ENCODE measurements at regions not wholly inside any gene's neighbourhood (a gene's known extent, or its start where the extent isn't known, plus 50 kb on each side); places are given as distances from the start of the nearest gene placed in this dataset.

DNA sequence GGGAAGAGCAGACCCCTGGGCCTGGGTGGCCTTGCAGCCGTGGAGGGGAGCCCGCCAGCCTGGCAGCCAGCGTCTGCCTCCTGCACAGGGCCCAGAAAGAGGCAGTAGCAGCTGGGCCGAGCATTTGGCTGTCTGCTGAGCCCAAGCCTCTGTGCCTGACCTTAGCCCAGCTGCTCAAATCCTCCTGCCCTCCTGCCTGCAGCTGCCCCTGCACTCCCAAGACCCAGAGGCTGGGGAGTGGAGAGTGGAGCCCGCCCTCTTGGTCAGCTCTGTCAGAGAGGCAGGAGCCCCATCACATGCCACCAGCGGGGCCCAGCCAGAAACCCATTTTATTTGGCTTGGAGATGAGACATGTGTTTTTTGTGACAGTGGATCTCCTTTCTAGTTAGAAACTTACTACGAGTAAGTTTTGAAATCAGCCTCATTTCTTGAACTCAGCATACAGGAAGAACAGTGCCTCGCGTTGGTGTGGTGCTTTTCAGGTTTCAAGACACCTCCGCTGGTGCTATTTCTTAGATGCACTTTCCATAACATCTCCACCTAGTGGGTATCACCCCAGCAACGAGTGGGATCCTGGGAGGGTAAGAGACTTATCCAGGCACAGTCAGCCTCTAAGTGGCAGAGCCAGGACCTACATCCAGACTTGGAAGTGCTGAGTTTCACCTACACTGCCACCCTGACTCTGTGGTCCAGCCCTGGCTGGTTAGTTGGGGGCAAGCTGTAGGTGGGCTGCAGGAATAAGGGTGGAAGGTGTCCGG, 477.1 kb downstream of the RPS24 start:
- H3K36me3 Mint-ChIP-seq, result no peaks in the 10 kb centered on the region

DNA sequence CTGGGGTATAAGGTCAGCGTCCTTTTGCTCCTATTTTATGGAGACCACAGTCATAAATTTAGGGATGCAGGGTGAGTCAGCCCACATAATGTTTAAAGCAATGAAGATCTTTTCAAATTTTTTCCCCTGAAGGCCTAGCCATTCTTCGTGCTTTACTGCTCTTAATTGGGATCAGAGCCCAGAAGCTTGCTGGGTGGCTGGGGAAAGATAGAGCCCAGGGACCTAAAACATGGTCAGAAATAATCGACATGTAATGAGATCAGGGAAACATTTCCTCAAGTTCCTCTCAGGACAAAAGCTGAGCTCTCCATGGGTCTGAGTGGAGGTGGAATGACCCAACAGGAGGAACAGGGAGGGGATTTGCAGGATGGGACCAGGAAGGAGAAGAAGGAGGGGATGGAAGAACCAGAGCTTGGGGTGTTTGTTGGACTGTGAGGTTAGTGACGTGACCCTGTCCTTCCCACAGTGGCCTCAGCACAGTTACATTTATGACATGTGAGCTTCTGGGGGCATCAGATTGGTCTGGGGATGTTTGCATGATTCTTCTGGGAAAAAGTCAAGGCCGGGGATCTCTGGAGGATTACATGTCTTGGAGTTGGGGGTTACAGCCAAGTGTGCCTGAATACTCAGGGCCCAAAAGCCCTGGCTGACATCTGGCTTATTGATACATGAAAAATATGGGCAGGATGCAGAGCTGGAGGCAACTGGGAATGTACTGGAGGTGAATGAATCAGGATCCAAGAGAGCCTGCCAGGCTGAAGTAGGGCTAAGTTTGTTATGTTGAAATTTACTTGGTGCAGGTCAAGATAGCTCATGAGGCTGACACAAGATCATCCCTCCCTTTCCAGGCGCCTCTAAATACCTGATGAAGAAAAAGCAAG, 477.9 kb downstream of the RPS24 start:
- H3K27ac Mint-ChIP-seq, result no peak overlapping the region
- no peaks in the 10 kb centered on the region for H3K36me3 Mint-ChIP-seq
- no peaks in the 10 kb centered on the region for H3K4me1 Mint-ChIP-seq
- H3K9me3 Mint-ChIP-seq, result no peaks in the 10 kb centered on the region
- DNase-seq, result no peak
- no peak overlapping the region for H3K4me3 Mint-ChIP-seq
- H3K27me3 Mint-ChIP-seq (ENCODE audit: low read depth in 3 of 3), result peaks cover 0 to 2% (median 2%) of the 10 kb centered on the region in 3 donors

More for the DNA sequence above, 477.1 kb downstream of the RPS24 start:
- H3K4me3 Mint-ChIP-seq, result no peak overlapping the region
- peaks cover 0 to 2% (median 0%) of the 10 kb centered on the region in 6 donors for H3K9me3 Mint-ChIP-seq
- H3K4me1 Mint-ChIP-seq, result no peaks in the 10 kb centered on the region
- H3K27ac Mint-ChIP-seq, result no peak overlapping the region
- H3K27me3 Mint-ChIP-seq (ENCODE audit: low read depth in 3 of 3), result peaks cover 0 to 2% (median 0%) of the 10 kb centered on the region in 3 donors
- no peak for DNase-seq

DNA sequence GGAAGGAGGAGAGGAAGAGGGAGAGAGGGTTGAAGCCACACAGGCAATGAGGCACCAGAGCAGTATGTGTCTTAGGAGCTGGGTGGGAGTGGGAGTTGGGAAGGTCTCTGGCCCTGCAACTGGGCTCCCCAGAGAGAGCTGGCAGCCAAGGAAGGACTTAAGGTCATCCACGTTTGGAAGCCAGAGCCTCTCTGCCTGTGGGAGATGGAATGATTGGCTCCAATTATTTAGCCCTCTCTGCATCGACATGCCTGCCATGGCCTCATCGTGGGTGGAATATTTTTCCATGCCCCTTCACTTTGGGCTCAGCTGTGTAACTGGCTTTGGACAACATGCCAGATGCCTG, 478.5 kb downstream of the RPS24 start:
- H3K4me3 Mint-ChIP-seq, result no peak overlapping the region
- no peaks in the 10 kb centered on the region for H3K36me3 Mint-ChIP-seq
- DNase-seq, result no peak
- no peaks in the 10 kb centered on the region for H3K4me1 Mint-ChIP-seq
- H3K27ac Mint-ChIP-seq, result no peak overlapping the region
- H3K27me3 Mint-ChIP-seq (ENCODE audit: low read depth in 3 of 3), result peaks cover 0 to 2% (median 2%) of the 10 kb centered on the region in 3 donors
- no peaks in the 10 kb centered on the region for H3K9me3 Mint-ChIP-seq

DNA sequence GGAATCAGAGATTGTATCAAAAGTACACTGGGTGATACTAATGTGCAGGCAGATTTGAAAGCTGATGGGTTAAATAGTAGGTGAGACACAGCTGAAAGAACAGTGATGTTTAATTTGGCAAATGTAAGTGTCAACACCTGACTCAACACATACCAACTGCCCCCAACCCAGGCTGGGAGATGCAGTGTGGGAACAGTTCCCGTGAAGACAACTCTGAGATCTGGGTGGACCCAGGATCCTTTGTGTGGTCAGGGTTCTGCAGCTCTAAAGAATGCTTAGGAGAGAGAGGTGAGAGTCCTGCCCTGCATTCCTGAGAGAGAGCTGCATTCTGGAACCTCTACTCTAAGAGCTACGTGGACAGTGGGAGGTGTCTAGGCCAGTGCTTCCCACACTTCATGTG, 479.7 kb downstream of the RPS24 start:
- no peak for DNase-seq
- no peaks in the 10 kb centered on the region for H3K9me3 Mint-ChIP-seq
- no peaks in the 10 kb centered on the region for H3K36me3 Mint-ChIP-seq
- no peak overlapping the region for H3K27ac Mint-ChIP-seq
- H3K4me3 Mint-ChIP-seq, result no peak overlapping the region
- peaks cover 2 to 5% (median 5%) of the 10 kb centered on the region in 3 donors for H3K27me3 Mint-ChIP-seq (ENCODE audit: low read depth in 3 of 3)
- H3K4me1 Mint-ChIP-seq, result no peaks in the 10 kb centered on the region

DNA sequence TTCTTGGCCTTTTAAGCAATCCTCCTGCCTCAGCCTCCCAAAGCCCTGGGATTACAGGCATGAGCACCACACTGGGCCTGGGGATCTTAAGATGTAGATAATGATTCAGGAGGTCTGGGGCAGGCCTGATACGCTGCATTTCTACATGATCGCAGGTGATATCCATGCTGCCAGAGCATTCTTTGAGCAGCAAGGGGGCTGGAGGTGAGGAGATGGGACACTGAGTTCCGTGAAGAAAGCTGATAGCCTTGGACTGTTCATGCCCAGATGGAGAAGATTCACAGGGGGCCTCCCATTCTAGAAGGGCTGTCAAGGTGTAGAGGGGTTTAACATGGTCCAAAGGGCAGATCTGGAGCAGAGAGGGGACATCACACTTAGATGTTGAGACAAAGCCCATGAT, 480.3 kb downstream of the RPS24 start:
- Mint-ChIP-seq H3K27me3 (ENCODE audit: low read depth in 3 of 3) (peaks cover 2 to 7% (median 7%) of the 10 kb centered on the region in 3 donors), H3K9me3 (no peaks in the 10 kb centered on the region), H3K4me3 (no peak overlapping the region), H3K4me1 (no peaks in the 10 kb centered on the region), H3K27ac (no peak overlapping the region), H3K36me3 (no peaks in the 10 kb centered on the region)
- no peak for DNase-seq

DNA sequence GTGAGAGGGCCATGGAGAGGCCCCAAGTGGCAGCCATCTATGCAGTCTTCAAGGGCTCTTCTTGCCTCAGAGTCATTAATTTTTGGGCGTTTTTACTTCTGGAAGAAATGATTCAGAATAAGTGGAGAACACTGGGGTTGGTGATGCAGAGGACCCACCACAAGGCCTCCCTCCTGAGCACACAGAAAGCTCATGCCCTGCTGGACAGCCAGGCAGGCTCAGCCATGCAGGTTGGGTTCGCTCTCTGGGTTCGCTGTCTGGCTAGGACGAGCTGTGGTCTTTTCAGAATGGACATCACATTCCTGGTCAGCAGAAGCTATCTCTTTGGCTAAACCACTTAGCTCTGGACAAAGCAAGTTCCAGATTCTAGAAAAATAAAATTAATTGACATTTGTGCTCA, 480.8 kb downstream of the RPS24 start:
- no peaks in the 10 kb centered on the region for H3K4me1 Mint-ChIP-seq
- no peak overlapping the region for H3K4me3 Mint-ChIP-seq
- no peak overlapping the region for H3K27ac Mint-ChIP-seq
- H3K27me3 Mint-ChIP-seq (ENCODE audit: low read depth in 3 of 3), result peaks cover 2 to 7% (median 7%) of the 10 kb centered on the region in 3 donors
- no peak for DNase-seq
- H3K36me3 Mint-ChIP-seq, result no peaks in the 10 kb centered on the region
- H3K9me3 Mint-ChIP-seq, result no peaks in the 10 kb centered on the region

DNA sequence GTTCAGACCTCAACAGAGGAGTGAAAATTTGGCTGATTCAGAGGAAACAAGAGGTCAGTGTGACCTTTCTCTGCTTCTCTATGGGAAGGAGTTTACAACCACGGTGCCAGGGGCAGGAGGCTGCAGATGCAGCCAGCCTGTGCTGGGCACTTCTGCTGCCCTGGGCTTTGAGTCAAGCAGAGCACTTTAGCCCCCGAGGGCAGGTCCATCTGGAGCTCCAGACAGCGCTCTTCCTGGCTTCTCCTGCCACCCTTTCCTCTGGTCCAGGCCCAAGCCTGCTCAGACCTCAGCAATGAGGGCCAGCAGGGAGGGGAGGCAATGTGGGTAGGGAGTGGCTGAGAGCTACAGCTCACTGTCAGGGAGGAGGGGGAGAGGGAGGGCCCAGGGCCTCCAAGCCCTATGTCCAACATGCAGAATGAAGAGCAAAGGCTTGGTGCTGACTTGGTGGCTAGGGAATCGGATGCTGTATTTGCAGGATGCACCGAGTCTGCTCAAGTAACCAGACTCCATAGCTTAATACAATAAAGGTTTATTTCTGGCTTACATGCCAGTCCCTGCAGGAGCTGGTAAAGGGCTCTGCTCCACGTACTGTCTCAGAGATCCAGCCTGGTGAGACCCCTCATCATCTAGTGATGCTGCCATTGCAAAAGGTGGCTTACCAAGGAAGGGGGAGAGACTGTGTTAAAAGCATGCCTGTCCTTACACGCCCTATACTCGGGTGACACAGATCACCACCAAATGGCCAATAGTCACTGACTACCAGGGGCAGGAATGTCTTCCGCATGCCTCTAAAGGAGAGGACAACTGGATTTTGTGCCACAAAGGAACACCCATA, 481.6 kb downstream of the RPS24 start:
- Mint-ChIP-seq H3K4me3 (no peak overlapping the region), H3K36me3 (no peaks in the 10 kb centered on the region), H3K9me3 (no peaks in the 10 kb centered on the region), H3K4me1 (no peaks in the 10 kb centered on the region), H3K27ac (no peak overlapping the region), H3K27me3 (ENCODE audit: low read depth in 3 of 3) (peaks cover 2 to 7% (median 7%) of the 10 kb centered on the region in 3 donors)
- no peak for DNase-seq

DNA sequence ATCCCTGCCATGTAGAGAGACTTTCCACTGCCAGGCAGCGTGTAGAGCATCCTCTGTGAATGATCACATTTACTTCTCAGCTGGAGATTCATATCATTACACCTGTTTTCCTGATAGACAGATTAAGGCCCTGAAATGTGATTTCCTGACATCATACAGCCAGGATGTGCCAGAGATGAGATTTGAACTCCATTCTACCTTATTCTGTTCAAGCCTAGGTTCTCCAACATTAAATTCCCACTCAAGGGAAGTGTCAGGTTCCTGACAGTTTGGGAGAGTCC, 482.1 kb downstream of the RPS24 start:
- H3K27ac Mint-ChIP-seq, result no peak overlapping the region
- H3K9me3 Mint-ChIP-seq, result no peaks in the 10 kb centered on the region
- peaks cover 2 to 7% (median 7%) of the 10 kb centered on the region in 3 donors for H3K27me3 Mint-ChIP-seq (ENCODE audit: low read depth in 3 of 3)

DNA sequence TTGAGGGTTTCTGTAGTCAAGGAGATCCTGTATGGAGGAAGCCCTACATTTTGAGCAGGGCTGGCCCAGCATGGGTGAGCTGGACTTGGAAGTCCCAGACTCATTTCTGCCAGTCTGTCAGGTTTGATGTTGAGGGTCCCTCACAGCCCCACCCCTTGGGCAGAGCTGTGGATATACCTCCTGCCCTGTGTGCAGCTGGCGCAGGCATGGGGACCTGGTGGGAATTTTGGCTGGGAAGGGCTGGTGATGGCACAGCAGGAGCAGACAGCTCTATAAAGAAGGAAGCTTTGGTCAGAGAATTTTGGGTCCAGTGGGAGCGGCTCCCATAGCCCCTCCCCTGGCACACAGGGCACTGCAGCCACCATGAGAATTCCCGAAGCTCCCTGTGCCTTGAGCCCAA, 482.6 kb downstream of the RPS24 start:
- Mint-ChIP-seq H3K27ac (no peak overlapping the region), H3K9me3 (no peaks in the 10 kb centered on the region)
- no peak for DNase-seq

More for the DNA sequence above, 482.1 kb downstream of the RPS24 start:
- H3K36me3 Mint-ChIP-seq, result no peaks in the 10 kb centered on the region
- no peaks in the 10 kb centered on the region for H3K4me1 Mint-ChIP-seq
- no peak for DNase-seq
- H3K4me3 Mint-ChIP-seq, result no peak overlapping the region

DNA sequence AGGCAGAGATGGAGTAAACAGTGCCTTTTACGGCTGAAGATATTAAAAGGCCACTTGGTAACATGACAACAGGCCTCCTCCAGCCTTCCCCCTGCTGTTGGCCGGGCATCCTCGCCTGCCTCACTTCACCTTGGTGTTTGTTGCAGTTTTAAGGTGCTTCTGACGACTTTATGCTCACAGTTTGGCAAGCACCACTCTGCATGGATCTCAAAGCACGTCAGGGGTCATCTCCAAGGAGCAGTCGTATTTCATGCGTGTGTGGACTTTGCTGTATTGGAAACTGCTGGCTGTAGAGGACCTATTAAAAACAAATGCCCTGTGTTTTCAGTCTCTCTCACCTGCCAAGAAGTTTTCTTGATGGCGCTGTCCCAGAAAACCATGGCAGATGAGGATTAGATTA, 483.1 kb downstream of the RPS24 start:
- no peaks in the 10 kb centered on the region for H3K36me3 Mint-ChIP-seq
- H3K27ac Mint-ChIP-seq, result no peak overlapping the region
- no peaks in the 10 kb centered on the region for H3K4me1 Mint-ChIP-seq
- DNase-seq, result no peak
- H3K27me3 Mint-ChIP-seq (ENCODE audit: low read depth in 3 of 3), result peaks cover 2 to 7% (median 6%) of the 10 kb centered on the region in 3 donors
- no peaks in the 10 kb centered on the region for H3K9me3 Mint-ChIP-seq
- H3K4me3 Mint-ChIP-seq, result no peak overlapping the region

More for the DNA sequence above, 482.6 kb downstream of the RPS24 start:
- H3K36me3 Mint-ChIP-seq, result no peaks in the 10 kb centered on the region
- H3K27me3 Mint-ChIP-seq (ENCODE audit: low read depth in 3 of 3), result peaks cover 2 to 7% (median 7%) of the 10 kb centered on the region in 3 donors
- no peak overlapping the region for H3K4me3 Mint-ChIP-seq
- no peaks in the 10 kb centered on the region for H3K4me1 Mint-ChIP-seq

DNA sequence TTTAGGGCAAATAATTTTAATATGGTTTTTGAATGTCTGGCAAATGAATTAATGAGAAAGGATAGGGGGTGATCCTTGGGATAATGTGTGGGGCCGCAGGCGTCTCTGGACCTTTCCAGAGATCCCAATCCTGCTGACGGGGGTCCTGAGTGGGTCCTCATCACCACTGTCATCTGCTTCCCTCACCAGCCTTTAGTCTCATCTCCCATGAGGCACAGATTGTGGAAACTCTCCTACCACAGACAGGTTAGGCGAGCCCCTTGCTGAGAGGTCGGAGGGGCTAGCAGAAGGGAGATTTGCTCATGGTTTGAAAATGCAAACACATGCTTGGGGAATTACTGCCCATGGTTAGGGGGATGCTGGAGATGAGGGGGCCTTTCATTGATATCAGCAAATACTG, 484.6 kb downstream of the RPS24 start:
- Mint-ChIP-seq H3K36me3 (no peaks in the 10 kb centered on the region), H3K4me1 (no peaks in the 10 kb centered on the region), H3K27ac (no peak overlapping the region), H3K9me3 (no peaks in the 10 kb centered on the region), H3K27me3 (ENCODE audit: low read depth in 3 of 3) (peaks cover 3 to 8% (median 5%) of the 10 kb centered on the region in 3 donors), H3K4me3 (no peak overlapping the region)
- DNase-seq, result no peak

DNA sequence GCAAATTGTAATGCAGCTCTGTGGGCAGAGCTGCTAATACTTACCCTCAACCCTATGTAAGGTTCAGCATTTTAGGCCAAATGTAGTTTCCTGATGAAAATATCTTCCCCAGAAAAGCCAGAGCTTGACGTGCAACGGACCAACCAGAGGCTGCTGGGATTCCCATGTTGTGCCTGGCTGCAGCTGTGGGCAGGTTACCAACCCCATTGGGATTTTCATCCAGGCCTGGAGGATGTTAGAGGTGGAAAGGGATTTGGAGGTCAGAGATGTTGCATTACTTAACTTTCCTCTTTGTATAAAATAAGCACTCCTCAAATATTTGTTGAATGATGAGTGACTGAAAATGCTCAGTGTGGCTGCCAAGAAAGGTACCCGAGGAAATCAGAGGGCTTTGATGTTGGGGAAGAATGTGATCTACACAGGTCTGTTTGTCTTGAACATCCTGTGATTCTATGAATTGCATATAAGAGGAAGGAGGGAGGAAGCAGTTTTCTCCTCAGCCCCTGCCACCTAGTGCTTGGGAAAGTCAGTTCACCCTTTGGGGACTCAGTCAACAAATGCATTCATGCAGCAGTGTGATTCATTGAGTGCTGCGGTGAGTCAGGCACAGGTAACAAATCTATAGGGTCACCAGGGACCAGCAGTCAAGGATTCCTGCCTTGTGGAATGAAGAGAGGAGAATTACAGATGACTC, 487.2 kb downstream of the RPS24 start:
- H3K9me3 Mint-ChIP-seq, result no peaks in the 10 kb centered on the region

DNA sequence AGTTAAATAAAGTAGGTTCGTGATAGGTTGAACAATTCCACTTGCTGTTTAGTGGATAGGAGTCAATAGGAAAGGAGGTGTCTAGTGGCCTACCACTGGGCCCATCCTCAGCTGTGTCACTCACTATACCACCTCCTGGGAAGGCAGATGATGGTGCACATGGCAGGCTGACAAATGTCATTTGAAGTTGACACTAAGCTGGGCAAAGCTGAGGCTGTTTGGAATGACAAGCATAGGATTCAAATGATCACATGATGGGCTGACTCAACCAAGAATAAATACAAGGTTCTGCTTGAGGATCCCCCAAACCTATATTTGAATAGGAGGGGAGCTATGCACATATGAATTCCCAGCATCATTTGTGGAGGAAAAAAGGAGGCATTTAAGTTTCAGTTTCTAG, 489.8 kb downstream of the RPS24 start:
- no peaks in the 10 kb centered on the region for H3K9me3 Mint-ChIP-seq

More for the DNA sequence above, 487.2 kb downstream of the RPS24 start:
- no peak overlapping the region for H3K4me3 Mint-ChIP-seq
- no peak for DNase-seq
- no peaks in the 10 kb centered on the region for H3K4me1 Mint-ChIP-seq
- H3K27me3 Mint-ChIP-seq (ENCODE audit: low read depth in 3 of 3), result peaks cover 3 to 8% (median 5%) of the 10 kb centered on the region in 3 donors
- H3K36me3 Mint-ChIP-seq, result no peaks in the 10 kb centered on the region
- H3K27ac Mint-ChIP-seq, result no peak overlapping the region

More for the DNA sequence above, 489.8 kb downstream of the RPS24 start:
- no peak for DNase-seq
- H3K4me1 Mint-ChIP-seq, result no peaks in the 10 kb centered on the region
- no peak overlapping the region for H3K4me3 Mint-ChIP-seq
- H3K36me3 Mint-ChIP-seq, result no peaks in the 10 kb centered on the region
- no peak overlapping the region for H3K27ac Mint-ChIP-seq
- H3K27me3 Mint-ChIP-seq (ENCODE audit: low read depth in 3 of 3), result peaks cover 1 to 3% (median 1%) of the 10 kb centered on the region in 3 donors
